OCI-LY1 (cell line): ENCODE measurements at regions not wholly inside any gene's neighbourhood (a gene's known extent, or its start where the extent isn't known, plus 50 kb on each side); places are given as distances from the start of the nearest gene placed in this dataset.

Source experiments
- H2AFZ ChIP-seq: fragments of 200-600 bp; sonication (generic), shearing (Covaris generic); 2 replicates; pipeline ENCODE4 v1.6.0; 2014; ENCODE audit warnings: antibody characterized with exemption, mild to moderate bottlenecking, low read length
- H3F3A ChIP-seq: fragments of 200-600 bp; sonication (generic), shearing (Covaris generic); 2 replicates; pipeline ENCODE4 v1.6.0; 2014; ENCODE audit warnings: mild to moderate bottlenecking, antibody characterized with exemption, low read length, moderate library complexity; ENCODE audit not compliant: insufficient read depth
- H3K27ac ChIP-seq: fragments of 200-600 bp; sonication (generic); 2 replicates; pipeline ENCODE4 v1.5.1; 2014; ENCODE audit warnings: low read length, mixed run types, mild to moderate bottlenecking, low read depth; ENCODE audit not compliant: poor library complexity, severe bottlenecking
- H3K27me3 ChIP-seq: fragments of 200-600 bp; sonication (generic); 2 replicates; pipeline ENCODE4 v1.6.0; 2014; ENCODE audit warnings: antibody characterized with exemption, mild to moderate bottlenecking, low read length, moderate library complexity; ENCODE audit not compliant: insufficient read depth
- H3K36me3 ChIP-seq: fragments of 200-600 bp; sonication (generic); 2 replicates; pipeline ENCODE4 v1.6.1; 2014; ENCODE audit warnings: mild to moderate bottlenecking, antibody characterized with exemption, low read length, moderate library complexity, mixed read lengths; ENCODE audit not compliant: insufficient read depth
- H3K4me1 ChIP-seq: fragments of 200-600 bp; sonication (generic); 2 replicates; pipeline ENCODE4 v1.5.1; 2014; ENCODE audit warnings: mild to moderate bottlenecking, low read length, moderate library complexity; ENCODE audit not compliant: insufficient read depth, severe bottlenecking
- H3K4me2 ChIP-seq: fragments of 200-600 bp; sonication (generic), shearing (Covaris generic); 2 replicates; pipeline ENCODE4 v1.6.1; 2014; ENCODE audit warnings: low read length
- H3K4me3 ChIP-seq: fragments of 200-600 bp; sonication (generic); 2 replicates; pipeline ENCODE4 v1.5.1; 2014; ENCODE audit warnings: low read length, low read depth, mild to moderate bottlenecking, mixed read lengths; ENCODE audit not compliant: poor library complexity, severe bottlenecking
- H3K79me2 ChIP-seq: fragments of 200-600 bp; shearing (Covaris generic); 2 replicates; pipeline ENCODE4 v1.6.1; 2016; ENCODE audit warnings: mixed run types, low read length, mixed read lengths; ENCODE audit not compliant: insufficient read depth
- H3K9ac ChIP-seq: fragments of 200-600 bp; sonication (generic), shearing (Covaris generic); 2 replicates; pipeline ENCODE4 v1.6.1; 2014; ENCODE audit warnings: mild to moderate bottlenecking, low read length, mixed read lengths
- H3K9me2 ChIP-seq: fragments of 200-600 bp; sonication (generic), shearing (Covaris generic); 2 replicates; pipeline ENCODE4 v1.6.1; 2014; ENCODE audit warnings: low read depth, mild to moderate bottlenecking, low read length, mixed read lengths
- H3K9me3 ChIP-seq: fragments of 200-600 bp; shearing (Covaris generic); 2 replicates; pipeline ENCODE4 v1.6.1; 2014; ENCODE audit warnings: low read length, mixed read lengths
- H4K20me1 ChIP-seq: fragments of 200-600 bp; sonication (generic), shearing (Covaris generic); 2 replicates; pipeline ENCODE4 v1.6.0; 2016; ENCODE audit warnings: mild to moderate bottlenecking, low read length; ENCODE audit not compliant: insufficient read depth
- CTCF ChIP-seq: fragments of 200-600 bp; sonication (generic), shearing (Covaris generic); IDR thresholded peaks from 2 replicates; pipeline ENCODE4 v1.5.1; 2017; ENCODE audit warnings: mild to moderate bottlenecking, antibody characterized with exemption, low read length, moderate library complexity, mixed read lengths
- EZH2 ChIP-seq: fragments of 200-600 bp; sonication (generic), shearing (Covaris generic); IDR thresholded peaks from 2 replicates; pipeline ENCODE4 v1.8.0; 2017; ENCODE audit warnings: borderline replicate concordance, mixed run types, mild to moderate bottlenecking, antibody characterized with exemption, low read length, moderate library complexity, mixed read lengths

GRCh38 chr18:77567205-77567604 is 317.6 kb downstream of the GALR1 start:
- no peak overlapping the region for H3K4me3 ChIP-seq
- no peaks in the 10 kb centered on the region for H3K9me2 ChIP-seq
- no peak overlapping the region for H3K27ac ChIP-seq
- no peak overlapping the region for H2AFZ ChIP-seq
- H3K79me2 ChIP-seq = no peaks in the 10 kb centered on the region
- H3K27me3 ChIP-seq = no peaks in the 10 kb centered on the region; the same call in 1 of the 2 replicates
- H3K4me2 ChIP-seq = no peak overlapping the region
- H3K9me3 ChIP-seq = no peaks in the 10 kb centered on the region
- no peaks in the 10 kb centered on the region for H3K36me3 ChIP-seq
- no peaks in the 10 kb centered on the region for H4K20me1 ChIP-seq
- no peaks in the 10 kb centered on the region for H3F3A ChIP-seq
- no peak for TF ChIP-seq EZH2
- no peak for TF ChIP-seq CTCF
- H3K4me1 ChIP-seq = no peaks in the 10 kb centered on the region
- H3K9ac ChIP-seq = no peak overlapping the region

GRCh38 chr18:77571743-77572142 is 322.1 kb downstream of the GALR1 start:
- H3K4me1 ChIP-seq = no peaks in the 10 kb centered on the region
- TF ChIP-seq EZH2 (no peak), CTCF (no peak)
- no peaks in the 10 kb centered on the region for H3K36me3 ChIP-seq
- no peaks in the 10 kb centered on the region for H4K20me1 ChIP-seq
- H3K9me3 ChIP-seq = no peaks in the 10 kb centered on the region
- H2AFZ ChIP-seq = no peak overlapping the region
- H3K9ac ChIP-seq = no peak overlapping the region
- no peak overlapping the region for H3K4me3 ChIP-seq
- no peaks in the 10 kb centered on the region; the same call in 1 of the 2 replicates for H3K27me3 ChIP-seq
- H3K4me2 ChIP-seq = no peak overlapping the region
- H3K27ac ChIP-seq = no peak overlapping the region
- no peaks in the 10 kb centered on the region for H3K79me2 ChIP-seq
- H3K9me2 ChIP-seq = no peaks in the 10 kb centered on the region
- no peaks in the 10 kb centered on the region for H3F3A ChIP-seq

GRCh38 chr18:77572537-77572936 is 322.9 kb downstream of the GALR1 start:
- Histone ChIP-seq H3K79me2 (no peaks in the 10 kb centered on the region), H3K9me2 (no peaks in the 10 kb centered on the region), H3K9me3 (no peaks in the 10 kb centered on the region), H4K20me1 (no peaks in the 10 kb centered on the region), H3K36me3 (no peaks in the 10 kb centered on the region), H3K4me3 (no peak overlapping the region), H3K9ac (no peak overlapping the region), H3F3A (no peaks in the 10 kb centered on the region), H3K4me1 (no peaks in the 10 kb centered on the region), H3K27me3 (no peaks in the 10 kb centered on the region; the same call in 1 of the 2 replicates), H2AFZ (no peak overlapping the region), H3K27ac (no peak overlapping the region), H3K4me2 (no peak overlapping the region)
- no peak for TF ChIP-seq CTCF
- TF ChIP-seq EZH2 = no peak
